Adrenal gland (tissue), 9 donors: ENCODE measurements at regions not wholly inside any gene's neighbourhood (a gene's known extent, or its start where the extent isn't known, plus 50 kb on each side); places are given as distances from the start of the nearest gene placed in this dataset.

Experiments
- DNase-seq, 7 donors: peaks; one replicate each; pipeline ENCODE4 v3.0.0-alpha.2; 2019 to 2020
- H3K27ac ChIP-seq, 5 donors: fragments of 200-600 bp; sonication (generic) in 4 of 5; 1 replicate in 3 of 5; 2 replicates in 2 of 5; pipeline versions ENCODE4 v1.5.1 to v1.8.0; 2016 to 2020; ENCODE audit warnings: mild to moderate bottlenecking in 1 of 5
- H3K27me3 ChIP-seq: fragments of 200-600 bp; 2 replicates; pipeline ENCODE4 v1.8.0; 2021
- H3K36me3 ChIP-seq, 2 donors: fragments of 200-600 bp; replicated peaks in 1 of 2; 1 replicate in 1 of 2; 2 replicates in 1 of 2; pipeline versions ENCODE4 v1.5.1 to v1.8.0; 2018 to 2022
- H3K4me1 ChIP-seq, 2 donors: fragments of 200-600 bp; replicated peaks in 1 of 2; 1 replicate in 1 of 2; 2 replicates in 1 of 2; pipeline versions ENCODE4 v1.5.1 to v1.8.0; 2018 to 2021
- H3K4me3 ChIP-seq, 4 donors: fragments of 200-600 bp; sonication (generic) in 3 of 4; one replicate each; pipeline ENCODE4 v1.5.1; 2016 to 2018
- H3K9me3 ChIP-seq, 3 donors: fragments of 200-600 bp; sonication (generic) in 1 of 3; replicated peaks in 1 of 3; 1 replicate in 2 of 3; 2 replicates in 1 of 3; pipeline versions ENCODE4 v1.5.1 to v1.8.0; 2016 to 2021
- CTCF ChIP-seq, 6 experiments: fragments of 450-650 bp in 4 of 6; fragments of 200-600 bp in 2 of 6; sonication (generic) in 1 of 6; IDR thresholded peaks; 1 replicate in 5 of 6; 2 replicates in 1 of 6; pipeline versions ENCODE4 v1.5.1 to v1.8.0; 2016 to 2021; ENCODE audit warnings: antibody characterized with exemption in 6 of 6, mild to moderate bottlenecking in 2 of 6, moderate library complexity in 1 of 6
- POLR2A ChIP-seq, 2 donors: fragments of 450-650 bp; IDR thresholded peaks; one replicate each; pipeline ENCODE4 v1.6.1; 2017; ENCODE audit warnings: antibody characterized with exemption in 2 of 2, mild to moderate bottlenecking in 2 of 2, moderate library complexity in 1 of 2
- WGBS, 4 donors: extraction: QIAGEN DNeasy Blood & Tissue Kit in 2 of 4; methylation state at CpG; one replicate each; pipeline versions ENCODE4 v1.1.5 to v1.1.7; 2013 to 2017; 5-methylcytosine and 5-hydroxymethylcytosine counted together
- intact Hi-C, 2 donors: fragments of 100-400 bp; cut with DNase I; formaldehyde crosslinking; loops; one replicate each; pipeline versions ENCODE4 v1.14.1 to v1.15.0; 2022 to 2023
- donor health status: healthy with polysubstance abuse.
- donor health status: Bipolar disorder and iron deficiency.
- donor health status: DM: yes; HTN: yes; CAD: no.
- donor health status: DM: no; HTN: no; CAD: no.
- donor health status: DM: no; HTN: no; CAD: no.

- TF ChIP-seq CTCF (IDR thresholded peaks at IDR 0.05): no peak
- no peak for TF ChIP-seq POLR2A (IDR thresholded peaks at IDR 0.05)
- no peaks in the 10 kb centered on the region for H3K4me1 ChIP-seq
- no peaks in the 10 kb centered on the region for H3K36me3 ChIP-seq
- H3K27me3 ChIP-seq: no peaks in the 10 kb centered on the region
- H3K27ac ChIP-seq: no peak overlapping the region
- WGBS, 4 donors: 78 to 84% (median 82%) methylated on average over 2 of the region's 2 CpGs
- H3K9me3 ChIP-seq: no peaks in the 10 kb centered on the region
- DNase-seq: no peak
- intact Hi-C loops: no loop called here
- no peak overlapping the region for H3K4me3 ChIP-seq
Observed at GRCh38 chr4:56198265-56198664, 189.0 kb downstream of the AASDH start.

GRCh38 chr4:56197387-56197786 is 189.9 kb downstream of the AASDH start:
- no peak for DNase-seq
- H3K4me3 ChIP-seq: no peak overlapping the region
- TF ChIP-seq CTCF (IDR thresholded peaks at IDR 0.05): no peak
- TF ChIP-seq POLR2A (IDR thresholded peaks at IDR 0.05): no peak
- no peaks in the 10 kb centered on the region for H3K27me3 ChIP-seq
- H3K9me3 ChIP-seq: no peaks in the 10 kb centered on the region
- 90 to 95% (median 91%) methylated on average over 5 of the region's 5 CpGs for WGBS, 4 donors
- no peak overlapping the region for H3K27ac ChIP-seq
- H3K4me1 ChIP-seq: no peaks in the 10 kb centered on the region
- H3K36me3 ChIP-seq: no peaks in the 10 kb centered on the region
- intact Hi-C loops: no loop called here

- 57 to 71% (median 66%) methylated on average over 4 of the region's 4 CpGs for WGBS, 4 donors
Observed at GRCh38 chr4:56195025-56195424, 192.3 kb downstream of the AASDH start.

DNA sequence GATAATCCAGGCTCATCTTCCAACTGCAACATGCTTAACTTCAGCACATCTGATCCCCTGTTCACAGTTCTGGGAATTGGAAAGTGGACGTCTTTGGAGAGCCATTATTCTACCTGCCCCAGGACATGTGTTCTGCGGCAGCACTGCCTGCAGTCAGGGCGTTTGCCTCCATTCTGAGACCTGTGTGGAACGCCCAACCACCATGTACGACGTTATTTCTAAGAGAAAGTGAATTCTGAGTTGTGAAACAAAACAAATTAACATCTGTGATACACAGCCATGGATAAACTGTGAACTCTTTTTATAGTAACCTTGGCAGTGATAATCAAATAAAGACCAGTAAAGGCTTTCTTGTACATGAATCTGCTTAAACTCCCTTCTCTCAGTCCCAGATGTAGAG is 195.8 kb downstream of the AASDH start:
- intact Hi-C loops: no loop called here
- no peaks in the 10 kb centered on the region for H3K36me3 ChIP-seq
- no peak overlapping the region for H3K4me3 ChIP-seq
- no peaks in the 10 kb centered on the region for H3K27me3 ChIP-seq
- no peaks in the 10 kb centered on the region for H3K9me3 ChIP-seq
- no peaks in the 10 kb centered on the region for H3K4me1 ChIP-seq
- H3K27ac ChIP-seq: no peak overlapping the region
- WGBS, 4 donors: 81 to 90% (median 84%) methylated on average over 6 of the region's 6 CpGs
- DNase-seq: no peak
- TF ChIP-seq POLR2A (IDR thresholded peaks at IDR 0.05) (no peak), CTCF (IDR thresholded peaks at IDR 0.05) (no peak)

More at GRCh38 chr4:56195025-56195424, 192.3 kb downstream of the AASDH start:
- Histone ChIP-seq H3K27ac (no peak overlapping the region), H3K4me1 (no peaks in the 10 kb centered on the region), H3K27me3 (no peaks in the 10 kb centered on the region), H3K4me3 (no peak overlapping the region), H3K9me3 (no peaks in the 10 kb centered on the region), H3K36me3 (no peaks in the 10 kb centered on the region)
- intact Hi-C loops: no loop called here
- TF ChIP-seq POLR2A (IDR thresholded peaks at IDR 0.05) (no peak), CTCF (IDR thresholded peaks at IDR 0.05) (no peak)
- no peak for DNase-seq
